ENCODE measurements at regions not wholly inside any gene's neighbourhood (a gene's known extent, or its start where the extent isn't known, plus 50 kb on each side); places are given as distances from the start of the nearest gene placed in this dataset.
A peak's percentile ranks its signal among the peaks of the same experiment; 100 is the strongest.

DNA sequence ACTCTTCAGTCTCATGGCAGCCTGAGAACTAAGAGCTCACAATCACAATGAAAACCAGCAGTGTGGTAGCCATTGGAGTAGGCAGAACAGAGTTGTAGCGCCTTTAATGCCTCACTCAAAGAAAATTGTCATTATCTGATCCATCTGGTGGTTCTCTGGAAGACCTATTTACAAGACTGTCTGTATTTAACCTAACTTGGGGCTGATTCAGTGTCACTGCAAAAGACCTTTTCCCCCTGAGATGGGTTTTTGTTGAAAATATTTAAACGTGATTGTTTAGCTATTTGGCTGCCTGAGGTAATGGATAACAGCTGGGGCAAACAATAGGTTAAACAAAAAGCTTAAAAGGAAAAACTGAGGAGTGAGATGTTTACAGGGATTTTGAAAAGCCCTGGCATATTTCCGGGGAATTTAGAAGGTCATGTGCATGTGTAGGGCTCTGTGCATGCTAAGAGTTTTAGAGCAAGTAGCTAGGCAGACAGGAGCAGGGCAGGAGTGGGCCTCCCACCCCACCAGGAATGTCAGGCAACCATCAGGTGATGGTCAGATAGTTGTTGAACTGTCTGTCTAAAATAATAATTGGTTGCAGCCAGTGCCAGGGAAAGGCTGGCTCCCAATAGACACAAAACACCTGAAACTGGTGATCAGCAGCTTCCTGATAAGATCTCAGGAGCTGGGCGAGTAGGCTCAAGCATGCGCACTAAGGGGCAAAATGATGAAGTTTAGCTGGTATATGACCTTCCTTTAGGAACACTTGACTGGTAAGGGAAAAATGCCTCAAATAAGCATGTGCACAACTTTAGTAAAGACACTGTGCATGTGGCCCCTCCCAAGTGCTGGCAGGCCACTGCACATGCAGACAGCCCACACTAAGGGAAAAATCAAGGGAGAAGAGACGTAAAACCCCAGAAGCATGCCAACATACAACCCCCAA is 70.8 kb upstream of the AKIRIN2 start (continued):
- TF ChIP-seq ZZZ3 (CRISPR knock-in tag; IDR thresholded peaks at IDR 0.05; ENCODE audit: borderline replicate concordance), result no peak
- TF ChIP-seq, protein P1, sequence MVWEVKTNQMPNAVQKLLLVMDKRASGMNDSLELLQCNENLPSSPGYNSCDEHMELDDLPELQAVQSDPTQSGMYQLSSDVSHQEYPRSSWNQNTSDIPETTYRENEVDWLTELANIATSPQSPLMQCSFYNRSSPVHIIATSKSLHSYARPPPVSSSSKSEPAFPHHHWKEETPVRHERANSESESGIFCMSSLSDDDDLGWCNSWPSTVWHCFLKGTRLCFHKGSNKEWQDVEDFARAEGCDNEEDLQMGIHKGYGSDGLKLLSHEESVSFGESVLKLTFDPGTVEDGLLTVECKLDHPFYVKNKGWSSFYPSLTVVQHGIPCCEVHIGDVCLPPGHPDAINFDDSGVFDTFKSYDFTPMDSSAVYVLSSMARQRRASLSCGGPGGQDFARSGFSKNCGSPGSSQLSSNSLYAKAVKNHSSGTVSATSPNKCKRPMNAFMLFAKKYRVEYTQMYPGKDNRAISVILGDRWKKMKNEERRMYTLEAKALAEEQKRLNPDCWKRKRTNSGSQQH (CRISPR knock-in tag; IDR thresholded peaks at IDR 0.05; ENCODE audit: low read depth), result 0 out of 2 replicates have a peak, but pooled peaks have one; percentile 45
- no peak for TF ChIP-seq ZBTB40 (IDR thresholded peaks at IDR 0.05)
- no peak for TF ChIP-seq ZBTB40 (CRISPR knock-in tag; IDR thresholded peaks at IDR 0.05)
- no peak for TF ChIP-seq NFAT5 (CRISPR knock-in tag; IDR thresholded peaks at IDR 0.05)
- TF ChIP-seq HOXD1 (CRISPR knock-in tag; IDR thresholded peaks at IDR 0.05), result no peak
- TF ChIP-seq ZNF3 (CRISPR knock-in tag; IDR thresholded peaks at IDR 0.05), result no peak
- peak; percentile 35; the same call in 1 of the 2 replicates for TF ChIP-seq ZNF205 (CRISPR knock-in tag; IDR thresholded peaks at IDR 0.05)
- peak; percentile 40 for TF ChIP-seq ASH2L (IDR thresholded peaks at IDR 0.05; ENCODE audit: insufficient read length, low read depth, low read length)
- TF ChIP-seq RBAK (CRISPR knock-in tag; IDR thresholded peaks at IDR 0.05), result no peak
- TF ChIP-seq KDM1A (CRISPR knock-in tag; IDR thresholded peaks at IDR 0.05), result no peak
- TF ChIP-seq CBX1 (IDR thresholded peaks at IDR 0.05; ENCODE audit: low read depth), result no peak
